PC-9 (cell line): ENCODE measurements at regions not wholly inside any gene's neighbourhood (a gene's known extent, or its start where the extent isn't known, plus 50 kb on each side); places are given as distances from the start of the nearest gene placed in this dataset.

ENCODE experiments used
- BruUV-seq: library from RNA; stranded (reverse); fragments of 400-500 nt; replicated peaks from 2 replicates; lab custom pipeline; 2021; lab: Mats Ljungman, UMichigan
- CTCF ChIA-PET: fragments of 300-600 bp; sonication (Branson Sonifier 250); formaldehyde crosslinking; loops from one replicate; lab custom pipeline; 2022; ENCODE audit warnings: antibody characterized with exemption; lab: Charles Lee
- POLR2A ChIA-PET: fragments of 300-600 bp; sonication (Branson Sonifier 250); formaldehyde crosslinking; loops from one replicate; lab custom pipeline; 2022; ENCODE audit warnings: antibody characterized with exemption; ENCODE audit not compliant: unreplicated experiment; lab: Charles Lee
- DNase-seq, 2 experiments: peaks; one replicate each; pipeline versions ENCODE4 v3.0.0 to v3.0.0-alpha.2; 2015 to 2022; ENCODE audit warnings: mixed read lengths in 1 of 2
- H2AFZ ChIP-seq: fragments of 200-600 bp; sonication (generic); 2 replicates; pipeline ENCODE4 v1.8.1; 2017; ENCODE audit warnings: antibody characterized with exemption
- H3F3A ChIP-seq: fragments of 200-600 bp; sonication (generic); 2 replicates; pipeline ENCODE4 v1.8.1; 2017; ENCODE audit warnings: antibody characterized with exemption, mild to moderate bottlenecking, low read depth; ENCODE audit not compliant: insufficient read depth
- H3K27ac ChIP-seq: fragments of 200-600 bp; sonication (generic); 2 replicates; pipeline ENCODE4 v1.6.1; 2016; ENCODE audit warnings: mixed run types
- H3K27me3 ChIP-seq: fragments of 200-600 bp; sonication (generic); 2 replicates; pipeline ENCODE4 v1.6.1; 2016; ENCODE audit warnings: low read depth, mixed run types; ENCODE audit not compliant: insufficient read depth
- H3K36me3 ChIP-seq: fragments of 200-600 bp; sonication (generic); 2 replicates; pipeline ENCODE4 v1.6.1; 2016; ENCODE audit warnings: low read depth, mixed run types
- H3K4me1 ChIP-seq: fragments of 200-600 bp; sonication (generic); replicated peaks from 2 replicates; pipeline ENCODE4 v1.6.1; 2016; ENCODE audit warnings: mixed run types; ENCODE audit not compliant: insufficient read depth
- H3K4me2 ChIP-seq: fragments of 200-600 bp; sonication (generic); 2 replicates; pipeline ENCODE4 v1.6.1; 2017; ENCODE audit warnings: mixed run types
- H3K4me3 ChIP-seq: fragments of 200-600 bp; sonication (generic); 2 replicates; pipeline ENCODE4 v1.6.1; 2016; ENCODE audit warnings: mixed run types
- H3K79me2 ChIP-seq: fragments of 200-600 bp; sonication (generic); 2 replicates; pipeline ENCODE4 v1.6.1; 2017; ENCODE audit warnings: low read depth, mixed run types
- H3K9me2 ChIP-seq: fragments of 200-600 bp; sonication (generic); 2 replicates; pipeline ENCODE4 v1.8.1; 2017; ENCODE audit warnings: mild to moderate bottlenecking; ENCODE audit not compliant: insufficient read depth
- H3K9me3 ChIP-seq: fragments of 200-600 bp; sonication (generic); 2 replicates; pipeline ENCODE4 v1.8.1; 2016; ENCODE audit warnings: low read depth; ENCODE audit not compliant: insufficient read depth
- H4K20me1 ChIP-seq: fragments of 200-600 bp; sonication (generic); 2 replicates; pipeline ENCODE4 v1.8.1; 2017; ENCODE audit not compliant: insufficient read depth
- CTCF ChIP-seq: fragments of 200-600 bp; sonication (generic); conservative IDR thresholded peaks from 2 replicates; pipeline ENCODE4 v1.6.1; 2017; ENCODE audit warnings: mixed run types, antibody characterized with exemption, mild to moderate bottlenecking, moderate library complexity
- EZH2 ChIP-seq: fragments of 200-600 bp; sonication (generic); IDR thresholded peaks from 2 replicates; pipeline ENCODE4 v1.8.0; 2017; ENCODE audit warnings: antibody characterized with exemption, low read depth
- intact Hi-C: fragments of 100-400 bp; cut with micrococcal nuclease; formaldehyde crosslinking; loops from one replicate; pipeline ENCODE4 v1.10.0; 2022; ENCODE audit not compliant: unreplicated experiment

- Histone ChIP-seq H3K9me3 (no peaks in the 10 kb centered on the region), H3K4me1 (no peaks in the 10 kb centered on the region), H3F3A (no peaks in the 10 kb centered on the region), H3K4me2 (no peak overlapping the region), H3K79me2 (no peaks in the 10 kb centered on the region), H3K36me3 (no peaks in the 10 kb centered on the region), H3K9me2 (no peaks in the 10 kb centered on the region), H3K27me3 (no peaks in the 10 kb centered on the region), H4K20me1 (no peaks in the 10 kb centered on the region), H3K4me3 (no peak overlapping the region), H2AFZ (no peak overlapping the region), H3K27ac (no peak overlapping the region)
- no TSS peak for BruUV-seq
- no peak for TF ChIP-seq CTCF
- no peak for TF ChIP-seq EZH2
- CTCF ChIA-PET: no interaction called here
- POLR2A ChIA-PET: no interaction called here
- no peak for DNase-seq
- intact Hi-C loops: no loop called here
Measured at GRCh38 chr21:16740511-16740910, 772.3 kb upstream of the CXADR start.

GRCh38 chr21:16741141-16741665 lies 771.6 kb upstream of the CXADR start:
- ChIA-PET POLR2A (no interaction called here), CTCF (no interaction called here)
- no peaks in the 10 kb centered on the region for H3K9me2 ChIP-seq
- intact Hi-C loops: no loop called here
- no peak overlapping the region for H2AFZ ChIP-seq
- no peaks in the 10 kb centered on the region for H3K36me3 ChIP-seq
- no peak overlapping the region for H3K4me2 ChIP-seq
- no peaks in the 10 kb centered on the region for H4K20me1 ChIP-seq
- no peaks in the 10 kb centered on the region for H3K4me1 ChIP-seq
- H3K27me3 ChIP-seq: no peaks in the 10 kb centered on the region
- H3F3A ChIP-seq: no peaks in the 10 kb centered on the region
- H3K79me2 ChIP-seq: no peaks in the 10 kb centered on the region
- H3K27ac ChIP-seq: no peak overlapping the region
- no peak overlapping the region for H3K4me3 ChIP-seq
- no peaks in the 10 kb centered on the region for H3K9me3 ChIP-seq
- TF ChIP-seq EZH2 (no peak), CTCF (no peak)
- no peak for DNase-seq
- no TSS peak for BruUV-seq

- intact Hi-C loops: no loop called here
Measured at GRCh38 chr21:16742131-16742641, 770.7 kb upstream of the CXADR start.

More at GRCh38 chr21:16742131-16742641, 770.7 kb upstream of the CXADR start:
- H3K4me3 ChIP-seq: no peak overlapping the region
- BruUV-seq: no TSS peak
- H4K20me1 ChIP-seq: no peaks in the 10 kb centered on the region
- no peak overlapping the region for H3K4me2 ChIP-seq
- H3K4me1 ChIP-seq: no peaks in the 10 kb centered on the region
- no peaks in the 10 kb centered on the region for H3K36me3 ChIP-seq
- no peaks in the 10 kb centered on the region for H3F3A ChIP-seq
- H3K79me2 ChIP-seq: no peaks in the 10 kb centered on the region
- TF ChIP-seq EZH2 (no peak), CTCF (no peak)
- no peak overlapping the region for H3K27ac ChIP-seq
- ChIA-PET CTCF (no interaction called here), POLR2A (no interaction called here)
- H3K9me3 ChIP-seq: no peaks in the 10 kb centered on the region
- H3K27me3 ChIP-seq: no peaks in the 10 kb centered on the region
- H3K9me2 ChIP-seq: no peaks in the 10 kb centered on the region
- DNase-seq: no peak
- no peak overlapping the region for H2AFZ ChIP-seq
